Smooth muscle cell (in vitro differentiated cells): ENCODE measurements at regions not wholly inside any gene's neighbourhood (a gene's known extent, or its start where the extent isn't known, plus 50 kb on each side); places are given as distances from the start of the nearest gene placed in this dataset.

Source experiments
- DNase-seq: peaks from one replicate; lab custom pipeline; 2025; ENCODE audit not compliant: unreplicated experiment; lab: John Stamatoyannopoulos, UW
- H2AFZ ChIP-seq: fragments of 200-600 bp; sonication (generic); 2 replicates; pipeline ENCODE4 v1.6.0; 2016; ENCODE audit warnings: antibody characterized with exemption, low read depth, mild to moderate bottlenecking
- H3F3A ChIP-seq: fragments of 200-600 bp; sonication (generic); 2 replicates; pipeline ENCODE4 v1.6.0; 2017; ENCODE audit warnings: antibody characterized with exemption, low read depth
- H3K27ac ChIP-seq: fragments of 200-600 bp; sonication (generic); 2 replicates; pipeline ENCODE4 v1.5.1; 2016; ENCODE audit warnings: low read depth, mild to moderate bottlenecking
- H3K27me3 ChIP-seq: fragments of 200-600 bp; sonication (generic); 2 replicates; pipeline ENCODE4 v1.6.1; 2016; ENCODE audit warnings: low read depth, mild to moderate bottlenecking
- H3K36me3 ChIP-seq: fragments of 200-600 bp; sonication (generic); 2 replicates; pipeline ENCODE4 v1.5.1; 2016; ENCODE audit warnings: low read depth
- H3K4me1 ChIP-seq: fragments of 200-600 bp; sonication (generic); 2 replicates; pipeline ENCODE4 v1.5.1; 2016; ENCODE audit warnings: low read depth
- H3K4me2 ChIP-seq: fragments of 200-600 bp; sonication (generic); 2 replicates; pipeline ENCODE4 v1.6.0; 2016; ENCODE audit warnings: mild to moderate bottlenecking
- H3K4me3 ChIP-seq: fragments of 200-600 bp; sonication (generic); 2 replicates; pipeline ENCODE4 v1.5.1; 2016; ENCODE audit warnings: mild to moderate bottlenecking
- H3K79me2 ChIP-seq: fragments of 200-600 bp; sonication (generic); 2 replicates; pipeline ENCODE4 v1.6.0; 2016; ENCODE audit warnings: low read depth, mild to moderate bottlenecking
- H3K9ac ChIP-seq: fragments of 200-600 bp; sonication (generic); 2 replicates; pipeline ENCODE4 v1.6.0; 2016; ENCODE audit warnings: low read depth
- H3K9me3 ChIP-seq: fragments of 200-600 bp; sonication (generic); replicated peaks from 2 replicates; pipeline ENCODE4 v1.5.1; 2016; ENCODE audit warnings: low read depth
- H4K20me1 ChIP-seq: fragments of 200-600 bp; sonication (generic); 2 replicates; pipeline ENCODE4 v1.6.0; 2016; ENCODE audit warnings: low read depth
- CTCF ChIP-seq: fragments of 200-600 bp; sonication (generic); IDR thresholded peaks from 2 replicates; pipeline ENCODE4 v1.5.1; 2017; ENCODE audit warnings: borderline replicate concordance, mild to moderate bottlenecking, antibody characterized with exemption; ENCODE audit not compliant: insufficient read depth, poor library complexity, severe bottlenecking
- WGBS: methylation state at CpG from one replicate; pipeline ENCODE4 v1.1.7; 2016; ENCODE audit warnings: low lambda C conversion rate; 5-methylcytosine and 5-hydroxymethylcytosine counted together

GRCh38 chr22:42180349-42180842, 49.8 kb upstream of the CYP2D6 start:
- H3K4me2 ChIP-seq, result peak overlapping the region; percentile 18

More at GRCh38 chr22:42180349-42180842, 49.8 kb upstream of the CYP2D6 start:
- Histone ChIP-seq H4K20me1 (peaks cover 94% of the 10 kb centered on the region), H3K9me3 (no peaks in the 10 kb centered on the region), H3K36me3 (no peaks in the 10 kb centered on the region), H2AFZ (no peak overlapping the region), H3K27me3 (no peaks in the 10 kb centered on the region), H3K4me3 (no peak overlapping the region), H3K79me2 (peaks cover 32% of the 10 kb centered on the region), H3K27ac (no peak overlapping the region), H3K4me1 (peaks cover 9% of the 10 kb centered on the region), H3F3A (peaks cover 3% of the 10 kb centered on the region), H3K9ac (no peak overlapping the region)
- TF ChIP-seq CTCF, result no peak
- DNase-seq, result no peak
- WGBS, result 69% methylated on average over 6 of the region's 6 CpGs
